H9 (cell line): ENCODE measurements at regions not wholly inside any gene's neighbourhood (a gene's known extent, or its start where the extent isn't known, plus 50 kb on each side); places are given as distances from the start of the nearest gene placed in this dataset.

Source experiments
- DNase-seq: peaks from one replicate; pipeline ENCODE4 v3.0.0-alpha.2; 2017
- H2AFZ ChIP-seq: one replicate; pipeline ENCODE4 v1.6.1; 2013; ENCODE audit warnings: mild to moderate bottlenecking, low read length, control low read depth, moderate library complexity
- H2AK5ac ChIP-seq: 2 replicates; pipeline ENCODE4 v1.6.1; 2013; ENCODE audit warnings: low read length, control low read depth, mixed read lengths; ENCODE audit not compliant: insufficient read length
- H2BK120ac ChIP-seq: one replicate; pipeline ENCODE4 v1.6.1; 2013; ENCODE audit warnings: low read depth, mild to moderate bottlenecking, low read length, control low read depth, inconsistent platforms; ENCODE audit not compliant: poor library complexity, severe bottlenecking
- H2BK12ac ChIP-seq: 2 replicates; pipeline ENCODE4 v1.6.1; 2013; ENCODE audit warnings: low read length, control low read depth, mixed read lengths, low read depth; ENCODE audit not compliant: insufficient read length
- H2BK15ac ChIP-seq: 2 replicates; pipeline ENCODE4 v1.6.1; 2013; ENCODE audit warnings: low read depth, low read length, control low read depth
- H2BK20ac ChIP-seq: one replicate; pipeline ENCODE4 v1.6.1; 2013; ENCODE audit warnings: low read depth, mild to moderate bottlenecking, low read length, control low read depth, inconsistent platforms; ENCODE audit not compliant: poor library complexity, severe bottlenecking
- H2BK5ac ChIP-seq: 2 replicates; pipeline ENCODE4 v1.6.1; 2013; ENCODE audit warnings: low read length, control low read depth, mixed read lengths; ENCODE audit not compliant: insufficient read length
- H3K14ac ChIP-seq: 2 replicates; pipeline ENCODE4 v1.6.1; 2013; ENCODE audit warnings: low read length, control low read depth; ENCODE audit not compliant: insufficient read depth
- H3K18ac ChIP-seq: 2 replicates; pipeline ENCODE4 v1.6.1; 2013; ENCODE audit warnings: low read depth, mild to moderate bottlenecking, mixed read lengths, low read length, control low read depth; ENCODE audit not compliant: insufficient read length
- H3K23ac ChIP-seq: 2 replicates; pipeline ENCODE4 v1.6.1; 2013; ENCODE audit warnings: low read length, control low read depth, mixed read lengths, low read depth; ENCODE audit not compliant: insufficient read length
- H3K23me2 ChIP-seq: 2 replicates; pipeline ENCODE4 v1.6.1; 2013; ENCODE audit warnings: low read depth, mild to moderate bottlenecking, mixed read lengths, low read length, control low read depth; ENCODE audit not compliant: insufficient read length, poor library complexity, severe bottlenecking
- H3K27ac ChIP-seq: 2 replicates; pipeline ENCODE4 v1.5.1; 2013; ENCODE audit warnings: low read length, control low read depth, mixed read lengths, low read depth; ENCODE audit not compliant: insufficient read length
- H3K27me3 ChIP-seq: 2 replicates; pipeline ENCODE4 v1.6.1; 2013; ENCODE audit warnings: low read length, control low read depth, inconsistent platforms; ENCODE audit not compliant: insufficient read depth
- H3K4ac ChIP-seq: 2 replicates; pipeline ENCODE4 v1.6.1; 2013; ENCODE audit warnings: low read depth, mild to moderate bottlenecking, control low read depth, inconsistent platforms, low read length, moderate library complexity
- H3K4me1 ChIP-seq: 2 replicates; pipeline ENCODE4 v1.6.1; 2013; ENCODE audit warnings: low read length, control low read depth, inconsistent platforms; ENCODE audit not compliant: insufficient read depth
- H3K4me2 ChIP-seq: 2 replicates; pipeline ENCODE4 v1.6.1; 2013; ENCODE audit warnings: low read length, control low read depth, mixed read lengths; ENCODE audit not compliant: insufficient read length, insufficient read depth
- H3K56ac ChIP-seq: 2 replicates; pipeline ENCODE4 v1.6.1; 2013; ENCODE audit warnings: low read depth, mild to moderate bottlenecking, mixed read lengths, low read length, control low read depth; ENCODE audit not compliant: insufficient read length
- H3K79me1 ChIP-seq: 2 replicates; pipeline ENCODE4 v1.6.1; 2013; ENCODE audit warnings: low read depth, mild to moderate bottlenecking, moderate library complexity, low read length, control low read depth, inconsistent platforms; ENCODE audit not compliant: insufficient read depth, poor library complexity, severe bottlenecking
- H3K79me2 ChIP-seq: 2 replicates; pipeline ENCODE4 v1.6.1; 2013; ENCODE audit warnings: low read length, control low read depth, inconsistent platforms; ENCODE audit not compliant: insufficient read depth
- H3K9ac ChIP-seq: 2 replicates; pipeline ENCODE4 v1.6.1; 2013; ENCODE audit warnings: low read length, control low read depth, mixed read lengths; ENCODE audit not compliant: insufficient read length; ENCODE audit errors: extremely low read depth
- H3K9me3 ChIP-seq: one replicate; pipeline ENCODE4 v1.6.1; 2013; ENCODE audit warnings: low read depth, low read length, inconsistent platforms; ENCODE audit not compliant: control insufficient read depth
- H3T11ph ChIP-seq: one replicate; pipeline ENCODE4 v1.6.1; 2013; ENCODE audit warnings: mild to moderate bottlenecking, low read length, control low read depth, inconsistent platforms
- H4K20me1 ChIP-seq: one replicate; pipeline ENCODE4 v1.6.1; 2013; ENCODE audit not compliant: control insufficient read depth, insufficient read length, insufficient read depth
- H4K5ac ChIP-seq: 2 replicates; pipeline ENCODE4 v1.6.1; 2013; ENCODE audit warnings: low read depth, mild to moderate bottlenecking, mixed read lengths, low read length, control low read depth; ENCODE audit not compliant: insufficient read length
- H4K8ac ChIP-seq: replicated peaks from 2 replicates; pipeline ENCODE4 v1.6.1; 2013; ENCODE audit warnings: low read length, control low read depth, mixed read lengths, low read depth; ENCODE audit not compliant: insufficient read length
- H4K91ac ChIP-seq: 2 replicates; pipeline ENCODE4 v1.6.1; 2013; ENCODE audit warnings: low read depth, mild to moderate bottlenecking, moderate library complexity, mixed read lengths, low read length, control low read depth; ENCODE audit not compliant: insufficient read length
- H3K27ac Mint-ChIP-seq, 3 experiments: 2 replicates in 2 of 3; 3 replicates in 1 of 3; pipeline ENCODE4 v1.8.0; 2020 to 2021; ENCODE audit warnings: mixed read lengths in 3 of 3, mild to moderate bottlenecking in 1 of 3, moderate library complexity in 1 of 3
- H3K27me3 Mint-ChIP-seq: 2 replicates; pipeline ENCODE4 v1.8.0; 2021; ENCODE audit warnings: low read depth, mild to moderate bottlenecking, moderate library complexity, mixed read lengths
- H3K36me3 Mint-ChIP-seq, 3 experiments: 2 replicates in 2 of 3; 3 replicates in 1 of 3; pipeline ENCODE4 v1.8.0; 2020 to 2021; ENCODE audit warnings: low read depth in 3 of 3, mixed read lengths in 3 of 3; ENCODE audit not compliant: insufficient read depth in 1 of 3
- H3K4me1 Mint-ChIP-seq, 2 experiments: 2 replicates each; pipeline ENCODE4 v1.8.0; 2020; ENCODE audit warnings: mixed read lengths in 2 of 2
- H3K4me3 Mint-ChIP-seq, 2 experiments: 2 replicates in 1 of 2; 3 replicates in 1 of 2; pipeline ENCODE4 v1.8.0; 2020 to 2021; ENCODE audit warnings: mild to moderate bottlenecking in 2 of 2, mixed read lengths in 2 of 2, moderate library complexity in 1 of 2
- H3K9me3 Mint-ChIP-seq, 2 experiments: 2 replicates in 1 of 2; 3 replicates in 1 of 2; pipeline ENCODE4 v1.8.0; 2020; ENCODE audit warnings: mild to moderate bottlenecking in 2 of 2, mixed read lengths in 2 of 2, moderate library complexity in 1 of 2
- WGBS: extraction: QIAGEN DNeasy Blood & Tissue Kit; methylation state at CpG from one replicate; pipeline ENCODE4 v1.1.7; 2013; ENCODE audit warnings: missing lambda C conversion rate, low lambda C conversion rate, mixed read lengths; ENCODE audit not compliant: insufficient read length; ENCODE audit errors: extremely low coverage; 5-methylcytosine and 5-hydroxymethylcytosine counted together
- TF ChIP-seq, protein P1 (sequence below): fragments of 200-600 bp; sonication (generic); conservative IDR thresholded peaks from 3 replicates; pipeline ENCODE4 v1.8.0; 2021; ENCODE audit warnings: antibody characterized with exemption, mild to moderate bottlenecking

GRCh38 chr2:217563565-217563964 is 439.2 kb downstream of the TNS1 start:
- Histone ChIP-seq H2AFZ (no peak overlapping the region), H3K79me1 (no peaks in the 10 kb centered on the region), H4K20me1 (no peaks in the 10 kb centered on the region), H2BK15ac (no peak overlapping the region), H3K18ac (no peak overlapping the region), H2AK5ac (no peak overlapping the region), H2BK120ac (no peak overlapping the region), H4K91ac (no peak overlapping the region), H3K79me2 (no peaks in the 10 kb centered on the region), H4K5ac (no peak overlapping the region), H2BK5ac (no peak overlapping the region), H3K4me1 (no peaks in the 10 kb centered on the region), H3K4me2 (no peak overlapping the region), H4K8ac (no peak overlapping the region), H2BK20ac (no peak overlapping the region), H3K27ac (no peak overlapping the region), H3K27me3 (no peaks in the 10 kb centered on the region), H3T11ph (no peak overlapping the region), H3K14ac (no peak overlapping the region), H3K4ac (no peak overlapping the region), H3K23ac (no peak overlapping the region), H3K56ac (no peak overlapping the region), H3K23me2 (no peaks in the 10 kb centered on the region), H2BK12ac (no peak overlapping the region), H3K9ac (no peak overlapping the region), H3K9me3 (no peaks in the 10 kb centered on the region)
- Mint-ChIP-seq H3K27me3 (peaks cover 4% of the 10 kb centered on the region), H3K4me3 (no peak overlapping the region), H3K27ac (no peak overlapping the region), H3K4me1 (no peaks in the 10 kb centered on the region), H3K9me3 (peaks cover 19 to 22% of the 10 kb centered on the region in 2 experiments), H3K36me3 (peaks cover 11 to 15% (median 12%) of the 10 kb centered on the region in 3 experiments; a peak in 6 of 7 replicates)
- no peak for DNase-seq
- WGBS, result no CpG with 5 or more reads among the region's 3 CpGs
- TF ChIP-seq, protein P1, sequence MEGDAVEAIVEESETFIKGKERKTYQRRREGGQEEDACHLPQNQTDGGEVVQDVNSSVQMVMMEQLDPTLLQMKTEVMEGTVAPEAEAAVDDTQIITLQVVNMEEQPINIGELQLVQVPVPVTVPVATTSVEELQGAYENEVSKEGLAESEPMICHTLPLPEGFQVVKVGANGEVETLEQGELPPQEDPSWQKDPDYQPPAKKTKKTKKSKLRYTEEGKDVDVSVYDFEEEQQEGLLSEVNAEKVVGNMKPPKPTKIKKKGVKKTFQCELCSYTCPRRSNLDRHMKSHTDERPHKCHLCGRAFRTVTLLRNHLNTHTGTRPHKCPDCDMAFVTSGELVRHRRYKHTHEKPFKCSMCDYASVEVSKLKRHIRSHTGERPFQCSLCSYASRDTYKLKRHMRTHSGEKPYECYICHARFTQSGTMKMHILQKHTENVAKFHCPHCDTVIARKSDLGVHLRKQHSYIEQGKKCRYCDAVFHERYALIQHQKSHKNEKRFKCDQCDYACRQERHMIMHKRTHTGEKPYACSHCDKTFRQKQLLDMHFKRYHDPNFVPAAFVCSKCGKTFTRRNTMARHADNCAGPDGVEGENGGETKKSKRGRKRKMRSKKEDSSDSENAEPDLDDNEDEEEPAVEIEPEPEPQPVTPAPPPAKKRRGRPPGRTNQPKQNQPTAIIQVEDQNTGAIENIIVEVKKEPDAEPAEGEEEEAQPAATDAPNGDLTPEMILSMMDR, result no peak
